ENCODE measurements at regions not wholly inside any gene's neighbourhood (a gene's known extent, or its start where the extent isn't known, plus 50 kb on each side); places are given as distances from the start of the nearest gene placed in this dataset.

DNA sequence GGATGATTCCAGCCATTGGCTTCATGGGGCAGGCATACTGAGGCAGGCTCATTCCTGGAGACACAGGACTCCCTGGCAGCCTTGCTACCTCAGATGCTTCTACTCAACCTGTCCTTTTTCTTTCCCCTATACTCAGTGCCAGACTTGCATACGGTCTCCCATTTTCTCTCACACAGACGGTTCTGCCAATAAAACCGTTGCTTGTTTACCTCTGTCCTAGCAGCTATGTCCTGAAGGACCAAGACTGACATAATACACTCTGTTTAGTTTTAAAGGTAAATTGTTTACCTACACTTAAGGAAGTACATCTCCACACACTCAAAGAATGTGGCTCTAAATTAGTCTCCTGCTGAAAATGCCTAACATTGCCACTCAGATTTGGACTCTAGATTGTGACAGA is 151.0 kb upstream of the RFX3 start:
- Histone ChIP-seq H3K4me2 (ENCODE audit: insufficient read depth, insufficient read length, low read length) (no peak overlapping the region), H2BK120ac (ENCODE audit: low read depth, low read length, poor library complexity, severe bottlenecking) (no peak overlapping the region), H3T11ph (ENCODE audit: low read length) (no peak overlapping the region), H3K56ac (ENCODE audit: insufficient read length, low read depth, low read length) (no peak overlapping the region), H4K8ac (replicated peaks; ENCODE audit: insufficient read length, low read depth, low read length) (no peak overlapping the region), H3K4ac (ENCODE audit: low read depth, low read length) (no peak overlapping the region), H3K27me3 (ENCODE audit: insufficient read depth, low read length) (no peaks in the 10 kb centered on the region; the same call in 1 of the 2 replicates), H3K23ac (ENCODE audit: insufficient read length, low read depth, low read length) (no peak overlapping the region), H4K5ac (ENCODE audit: insufficient read length, low read depth, low read length) (no peak overlapping the region), H4K20me1 (ENCODE audit: control insufficient read depth, insufficient read depth, insufficient read length) (no peaks in the 10 kb centered on the region), H3K79me1 (ENCODE audit: insufficient read depth, low read depth, low read length, poor library complexity, severe bottlenecking) (no peaks in the 10 kb centered on the region), H2BK5ac (ENCODE audit: insufficient read length, low read length) (no peak overlapping the region), H2AK5ac (ENCODE audit: insufficient read length, low read length) (no peak overlapping the region), H3K9me3 (ENCODE audit: control insufficient read depth, low read depth, low read length) (no peaks in the 10 kb centered on the region), H2BK12ac (ENCODE audit: insufficient read length, low read depth, low read length) (no peak overlapping the region), H2BK15ac (ENCODE audit: low read depth, low read length) (no peak overlapping the region), H2BK20ac (ENCODE audit: low read depth, low read length, poor library complexity, severe bottlenecking) (no peak overlapping the region), H3K18ac (ENCODE audit: insufficient read length, low read depth, low read length) (no peak overlapping the region), H3K23me2 (ENCODE audit: insufficient read length, low read depth, low read length, poor library complexity, severe bottlenecking) (no peaks in the 10 kb centered on the region), H2AFZ (ENCODE audit: low read length) (no peak overlapping the region), H3K27ac (ENCODE audit: insufficient read length, low read depth, low read length) (no peak overlapping the region), H4K91ac (ENCODE audit: insufficient read length, low read depth, low read length) (no peak overlapping the region), H3K14ac (ENCODE audit: insufficient read depth, low read length) (no peak overlapping the region), H3K4me1 (ENCODE audit: insufficient read depth, low read length) (no peaks in the 10 kb centered on the region), H3K9ac (ENCODE audit: extremely low read depth, insufficient read length, low read length) (no peak overlapping the region), H3K79me2 (ENCODE audit: insufficient read depth, low read length) (no peaks in the 10 kb centered on the region)
- Mint-ChIP-seq H3K27me3 (ENCODE audit: low read depth) (no peaks in the 10 kb centered on the region), H3K4me3 (no peak overlapping the region), H3K4me1 (no peaks in the 10 kb centered on the region), H3K36me3 (ENCODE audit: insufficient read depth in 1 of 3, low read depth in 3 of 3) (no peaks in the 10 kb centered on the region), H3K27ac (no peak overlapping the region), H3K9me3 (no peaks in the 10 kb centered on the region)
- TF ChIP-seq, protein P1, sequence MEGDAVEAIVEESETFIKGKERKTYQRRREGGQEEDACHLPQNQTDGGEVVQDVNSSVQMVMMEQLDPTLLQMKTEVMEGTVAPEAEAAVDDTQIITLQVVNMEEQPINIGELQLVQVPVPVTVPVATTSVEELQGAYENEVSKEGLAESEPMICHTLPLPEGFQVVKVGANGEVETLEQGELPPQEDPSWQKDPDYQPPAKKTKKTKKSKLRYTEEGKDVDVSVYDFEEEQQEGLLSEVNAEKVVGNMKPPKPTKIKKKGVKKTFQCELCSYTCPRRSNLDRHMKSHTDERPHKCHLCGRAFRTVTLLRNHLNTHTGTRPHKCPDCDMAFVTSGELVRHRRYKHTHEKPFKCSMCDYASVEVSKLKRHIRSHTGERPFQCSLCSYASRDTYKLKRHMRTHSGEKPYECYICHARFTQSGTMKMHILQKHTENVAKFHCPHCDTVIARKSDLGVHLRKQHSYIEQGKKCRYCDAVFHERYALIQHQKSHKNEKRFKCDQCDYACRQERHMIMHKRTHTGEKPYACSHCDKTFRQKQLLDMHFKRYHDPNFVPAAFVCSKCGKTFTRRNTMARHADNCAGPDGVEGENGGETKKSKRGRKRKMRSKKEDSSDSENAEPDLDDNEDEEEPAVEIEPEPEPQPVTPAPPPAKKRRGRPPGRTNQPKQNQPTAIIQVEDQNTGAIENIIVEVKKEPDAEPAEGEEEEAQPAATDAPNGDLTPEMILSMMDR (conservative IDR thresholded peaks at IDR 0.05): no peak
- no peak for DNase-seq
- whole genome bisulfite sequencing (ENCODE audit: extremely low coverage, insufficient read length, low lambda C conversion rate): no CpG with 5 or more reads among the region's 3 CpGs

Measured in H9 (cell line).